Mononuclear cell (primary cell): ENCODE measurements at regions not wholly inside any gene's neighbourhood (a gene's known extent, or its start where the extent isn't known, plus 50 kb on each side); places are given as distances from the start of the nearest gene placed in this dataset.
"Not testable (repeated sequence)": the region's sequence is repeated elsewhere in the genome, so short reads cannot be mapped to it uniquely, and the experiment has no call there.

ENCODE experiments used
- H3K27me3 ChIP-seq: 2 replicates; pipeline ENCODE4 v1.6.0; 2011; ENCODE audit warnings: low read length, control low read depth; ENCODE audit not compliant: insufficient read depth
- H3K4me1 ChIP-seq: 2 replicates; pipeline ENCODE4 v1.5.1; 2011; ENCODE audit warnings: mild to moderate bottlenecking, low read length, control low read depth; ENCODE audit not compliant: insufficient read depth
- H3K4me3 ChIP-seq: 2 replicates; pipeline ENCODE4 v1.5.1; 2011; ENCODE audit warnings: mild to moderate bottlenecking, low read length, moderate library complexity
- H3K9me3 ChIP-seq: 2 replicates; pipeline ENCODE4 v1.5.1; 2011; ENCODE audit warnings: low read depth, mild to moderate bottlenecking, control low read depth, low read length

- Histone ChIP-seq H3K4me1 (no peaks in the 10 kb centered on the region), H3K4me3 (no peak overlapping the region), H3K27me3 (no peaks in the 10 kb centered on the region), H3K9me3 (no peaks in the 10 kb centered on the region)
These were observed 251.4 kb downstream of the KIF20B start for GRCh38 chr10:89952751-89953150.

GRCh38 chr10:89954061-89954460 lies 252.7 kb downstream of the KIF20B start:
- Histone ChIP-seq H3K4me1 (no peaks in the 10 kb centered on the region), H3K27me3 (no peaks in the 10 kb centered on the region), H3K9me3 (no peaks in the 10 kb centered on the region), H3K4me3 (no peak overlapping the region)

- H3K9me3 ChIP-seq, result no peaks in the 10 kb centered on the region
These were observed 253.6 kb downstream of the KIF20B start for GRCh38 chr10:89954787-89955566.

GRCh38 chr10:89959433-89960110 lies 258.2 kb downstream of the KIF20B start:
- Histone ChIP-seq H3K4me3 (no peak overlapping the region), H3K27me3 (no peaks in the 10 kb centered on the region), H3K9me3 (no peaks in the 10 kb centered on the region), H3K4me1 (no peaks in the 10 kb centered on the region)

More at GRCh38 chr10:89954787-89955566, 253.6 kb downstream of the KIF20B start:
- no peaks in the 10 kb centered on the region for H3K4me1 ChIP-seq
- H3K27me3 ChIP-seq, result no peaks in the 10 kb centered on the region
- no peak overlapping the region for H3K4me3 ChIP-seq

GRCh38 chr10:89963451-89964102 lies 262.2 kb downstream of the KIF20B start:
- Histone ChIP-seq H3K4me1 (no peaks in the 10 kb centered on the region), H3K9me3 (no peaks in the 10 kb centered on the region), H3K27me3 (no peaks in the 10 kb centered on the region)

GRCh38 chr10:89966211-89966610 lies 264.8 kb downstream of the KIF20B start:
- Histone ChIP-seq H3K4me3 (no peak overlapping the region), H3K27me3 (no peaks in the 10 kb centered on the region), H3K4me1 (no peaks in the 10 kb centered on the region), H3K9me3 (no peaks in the 10 kb centered on the region)

More at GRCh38 chr10:89963451-89964102, 262.2 kb downstream of the KIF20B start:
- H3K4me3 ChIP-seq, result no peak overlapping the region

GRCh38 chr10:89973326-89973725 lies 271.9 kb downstream of the KIF20B start:
- no peaks in the 10 kb centered on the region for H3K9me3 ChIP-seq
- H3K4me1 ChIP-seq, result no peaks in the 10 kb centered on the region
- H3K4me3 ChIP-seq, result no peak overlapping the region
- H3K27me3 ChIP-seq, result no peaks in the 10 kb centered on the region

- no peaks in the 10 kb centered on the region for H3K4me1 ChIP-seq
- H3K4me3 ChIP-seq, result no peak overlapping the region
- no peaks in the 10 kb centered on the region for H3K9me3 ChIP-seq
- H3K27me3 ChIP-seq, result no peaks in the 10 kb centered on the region
These were observed 273.7 kb downstream of the KIF20B start for GRCh38 chr10:89975071-89975470.

GRCh38 chr10:89975771-89976170 lies 274.4 kb downstream of the KIF20B start:
- Histone ChIP-seq H3K9me3 (no peaks in the 10 kb centered on the region), H3K27me3 (no peaks in the 10 kb centered on the region), H3K4me3 (no peak overlapping the region), H3K4me1 (no peaks in the 10 kb centered on the region)

GRCh38 chr10:89978081-89978480 lies 276.7 kb downstream of the KIF20B start:
- Histone ChIP-seq H3K9me3 (no peaks in the 10 kb centered on the region), H3K4me3 (no peak overlapping the region), H3K27me3 (no peaks in the 10 kb centered on the region), H3K4me1 (no peaks in the 10 kb centered on the region)

GRCh38 chr10:89979726-89980125 lies 278.3 kb downstream of the KIF20B start:
- no peaks in the 10 kb centered on the region for H3K27me3 ChIP-seq
- no peaks in the 10 kb centered on the region for H3K4me1 ChIP-seq
- H3K4me3 ChIP-seq, result no peak overlapping the region
- H3K9me3 ChIP-seq, result no peaks in the 10 kb centered on the region

- H3K4me1 ChIP-seq, result no peaks in the 10 kb centered on the region
- H3K9me3 ChIP-seq, result no peaks in the 10 kb centered on the region
- no peaks in the 10 kb centered on the region for H3K27me3 ChIP-seq
- no peak overlapping the region for H3K4me3 ChIP-seq
These were observed 278.8 kb downstream of the KIF20B start for GRCh38 chr10:89980166-89980565.

GRCh38 chr10:89981891-89982290 lies 280.5 kb downstream of the KIF20B start:
- Histone ChIP-seq H3K27me3 (no peaks in the 10 kb centered on the region), H3K9me3 (no peaks in the 10 kb centered on the region), H3K4me1 (no peaks in the 10 kb centered on the region), H3K4me3 (no peak overlapping the region)

- H3K4me1 ChIP-seq, result no peaks in the 10 kb centered on the region
- H3K9me3 ChIP-seq, result no peaks in the 10 kb centered on the region
- H3K27me3 ChIP-seq, result no peaks in the 10 kb centered on the region
- H3K4me3 ChIP-seq, result no peak overlapping the region
These were observed 284.1 kb downstream of the KIF20B start for GRCh38 chr10:89985446-89985845.

- H3K9me3 ChIP-seq, H3K4me3 ChIP-seq, H3K4me1 ChIP-seq, H3K27me3 ChIP-seq: not testable (repeated sequence)
These were observed 287.0 kb downstream of the KIF20B start for GRCh38 chr10:89988361-89988760.
